DMS53 (cell line): ENCODE measurements at regions not wholly inside any gene's neighbourhood (a gene's known extent, or its start where the extent isn't known, plus 50 kb on each side); places are given as distances from the start of the nearest gene placed in this dataset.
"Not testable (repeated sequence)": the region's sequence is repeated elsewhere in the genome, so short reads cannot be mapped to it uniquely, and the experiment has no call there.

Experiments
- DNase-seq: peaks from one replicate; lab custom pipeline; 2025; lab: John Stamatoyannopoulos, UW

DNA sequence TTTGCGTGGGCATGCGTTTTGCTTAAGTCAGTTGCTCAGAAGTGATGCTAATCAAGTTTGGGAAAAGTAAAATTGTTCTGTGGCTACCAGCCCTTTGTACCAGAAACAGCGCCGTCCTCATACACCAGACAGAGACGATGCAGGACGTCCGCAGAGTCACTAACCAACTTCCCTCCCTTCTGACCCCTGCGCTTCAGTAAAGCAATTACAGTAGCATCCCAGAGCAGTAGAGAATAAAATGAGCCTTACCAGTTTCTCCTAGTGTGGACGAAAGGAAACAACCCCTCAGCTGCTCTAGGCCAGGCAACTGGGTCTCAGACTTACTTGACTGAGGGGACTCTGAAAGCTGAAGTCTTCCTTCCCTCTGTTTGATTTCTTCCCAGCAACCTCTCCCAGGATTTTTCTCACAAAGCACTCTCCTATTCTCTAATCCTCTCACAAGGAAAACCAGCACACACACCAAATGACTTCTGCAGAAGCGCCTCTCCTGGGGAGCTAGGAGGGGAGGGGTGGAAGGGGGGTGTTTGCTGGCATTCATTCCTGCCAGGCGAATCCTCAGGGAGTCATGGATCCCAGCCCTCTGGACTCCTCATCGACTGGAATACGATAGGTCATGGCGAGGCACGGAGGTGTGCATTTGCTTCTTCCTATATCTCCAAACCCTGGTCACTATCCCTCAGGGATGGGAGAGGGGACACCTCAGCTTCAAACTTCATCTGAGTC is 56.0 kb upstream of the MID1 start:
- no peak for DNase-seq

DNA sequence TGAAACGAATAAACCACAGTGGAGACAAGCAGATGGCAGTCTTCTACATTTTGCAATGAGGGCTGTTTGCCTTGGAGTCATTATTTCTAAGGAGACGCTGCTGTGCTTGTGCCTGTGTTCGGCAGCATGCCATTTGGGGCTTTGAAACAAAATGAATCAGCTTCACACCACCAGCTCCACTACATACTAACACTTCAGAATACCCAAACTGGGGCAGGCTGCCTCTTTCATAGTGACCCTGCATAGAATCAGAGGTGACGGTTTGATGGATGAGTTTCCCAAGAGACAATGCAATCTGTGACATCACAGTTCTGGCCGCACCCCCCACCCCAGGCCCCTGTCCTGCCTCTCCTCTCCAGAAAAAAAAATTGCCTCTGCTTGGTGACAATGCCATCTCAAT is 57.1 kb upstream of the MID1 start:
- no peak for DNase-seq

DNA sequence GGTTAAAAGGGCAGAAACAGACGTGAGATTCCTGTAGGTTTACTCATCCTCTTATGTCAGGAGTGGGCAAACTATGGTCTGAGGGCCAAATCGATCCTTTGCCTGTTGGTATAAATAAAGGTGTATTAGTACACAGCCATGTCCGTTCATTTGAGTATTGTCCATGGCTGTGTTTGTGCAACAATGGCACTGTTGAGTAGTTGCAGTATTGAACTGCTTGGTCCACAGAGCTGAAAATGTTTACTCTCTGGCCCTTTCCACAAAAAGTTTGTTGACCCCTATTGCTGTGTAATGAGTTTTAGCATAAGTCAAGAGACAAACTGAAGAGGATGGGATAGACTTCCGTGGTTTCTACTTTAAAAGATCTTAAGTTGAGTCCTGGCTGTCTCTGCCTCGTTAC is 59.0 kb upstream of the MID1 start:
- DNase-seq: no peak

DNA sequence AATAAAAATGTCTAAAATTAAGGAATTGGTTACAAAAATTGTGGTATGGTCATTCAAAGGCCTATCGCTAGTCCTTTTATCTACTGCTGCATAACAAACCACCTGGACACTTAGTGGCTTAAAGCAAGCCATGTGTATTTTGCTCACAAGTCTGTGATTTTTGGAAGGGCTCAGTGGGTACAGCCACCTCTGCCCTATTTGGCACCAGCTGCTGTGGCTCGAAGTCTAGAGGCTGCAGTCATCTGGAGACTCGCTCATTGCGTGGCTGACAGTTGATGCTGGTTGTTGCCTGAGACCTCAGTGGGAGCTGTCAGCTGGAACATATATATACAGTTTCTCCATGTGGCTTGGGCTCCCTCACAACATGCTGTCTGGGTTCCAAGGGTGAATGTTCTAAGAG is 60.8 kb upstream of the MID1 start:
- DNase-seq: no peak

DNA sequence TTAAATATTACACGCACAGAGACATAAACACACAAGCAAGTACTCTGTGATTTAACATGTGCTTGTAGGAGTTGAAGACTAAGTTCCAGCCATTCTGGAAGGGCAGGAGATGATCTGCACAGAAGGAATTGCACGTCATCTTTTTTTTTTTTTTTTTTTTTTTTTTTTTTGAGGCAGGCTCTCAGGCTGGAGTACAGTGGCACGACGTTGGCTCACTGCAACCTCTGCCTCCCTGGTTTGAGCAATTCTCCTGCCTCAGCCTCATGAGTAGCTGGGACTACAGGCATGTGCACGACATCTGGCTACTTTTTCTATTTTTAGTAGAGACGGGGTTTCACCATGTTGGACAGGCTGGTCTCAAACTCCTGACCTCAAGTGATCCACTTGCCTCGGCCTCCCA is 63.2 kb upstream of the MID1 start:
- DNase-seq: not testable (repeated sequence)

DNA sequence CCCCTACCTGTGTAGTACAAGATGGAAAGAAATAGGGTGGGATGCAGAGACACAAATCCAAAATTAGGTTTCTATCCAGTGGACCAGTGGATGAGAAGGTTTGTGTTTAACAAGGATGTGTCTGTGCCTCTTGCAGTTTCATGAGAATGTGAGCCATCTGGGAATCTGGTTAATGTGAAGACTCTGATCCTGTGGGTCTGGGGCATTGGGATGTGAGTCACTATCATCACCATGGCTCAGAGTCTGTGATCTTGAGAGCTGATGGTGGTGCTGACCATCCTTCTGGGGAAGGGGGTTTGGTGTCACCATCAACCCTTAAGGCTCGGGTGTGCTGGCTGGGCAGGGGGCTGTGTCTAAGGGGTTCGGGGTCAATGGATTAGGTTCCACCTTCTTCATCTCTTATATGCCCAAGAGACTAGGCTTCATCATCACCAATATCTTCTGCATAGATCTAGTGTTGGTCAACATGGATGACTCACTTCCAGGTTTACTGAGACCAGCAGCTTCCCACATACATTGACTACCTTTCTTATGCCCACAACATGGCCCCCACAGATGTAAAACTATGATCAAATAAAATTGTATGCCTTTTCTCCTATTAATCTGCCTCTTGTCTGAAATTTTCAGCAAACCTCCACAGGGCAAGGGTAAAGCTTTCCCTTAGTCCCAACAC is 65.7 kb upstream of the MID1 start:
- no peak for DNase-seq

DNA sequence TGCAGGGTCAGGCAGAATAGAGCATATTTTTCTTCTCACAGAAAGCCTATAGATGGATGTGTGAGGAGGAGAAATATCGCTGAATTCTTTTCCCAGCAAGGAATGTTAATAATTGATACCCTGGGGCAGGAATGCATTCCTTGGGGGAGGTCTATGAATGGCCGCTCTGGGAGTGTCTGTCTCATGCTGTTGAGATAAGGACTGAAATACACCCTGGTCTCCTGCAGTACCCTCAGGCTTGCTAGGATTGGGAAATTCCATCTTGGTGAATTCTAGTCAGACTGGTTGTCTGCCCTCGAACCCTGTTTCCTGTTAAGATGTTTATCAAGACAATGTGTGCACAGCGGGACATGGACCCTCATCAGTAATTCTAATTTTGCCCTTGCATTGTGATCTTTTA is 71.4 kb upstream of the MID1 start:
- DNase-seq: not testable (repeated sequence)

DNA sequence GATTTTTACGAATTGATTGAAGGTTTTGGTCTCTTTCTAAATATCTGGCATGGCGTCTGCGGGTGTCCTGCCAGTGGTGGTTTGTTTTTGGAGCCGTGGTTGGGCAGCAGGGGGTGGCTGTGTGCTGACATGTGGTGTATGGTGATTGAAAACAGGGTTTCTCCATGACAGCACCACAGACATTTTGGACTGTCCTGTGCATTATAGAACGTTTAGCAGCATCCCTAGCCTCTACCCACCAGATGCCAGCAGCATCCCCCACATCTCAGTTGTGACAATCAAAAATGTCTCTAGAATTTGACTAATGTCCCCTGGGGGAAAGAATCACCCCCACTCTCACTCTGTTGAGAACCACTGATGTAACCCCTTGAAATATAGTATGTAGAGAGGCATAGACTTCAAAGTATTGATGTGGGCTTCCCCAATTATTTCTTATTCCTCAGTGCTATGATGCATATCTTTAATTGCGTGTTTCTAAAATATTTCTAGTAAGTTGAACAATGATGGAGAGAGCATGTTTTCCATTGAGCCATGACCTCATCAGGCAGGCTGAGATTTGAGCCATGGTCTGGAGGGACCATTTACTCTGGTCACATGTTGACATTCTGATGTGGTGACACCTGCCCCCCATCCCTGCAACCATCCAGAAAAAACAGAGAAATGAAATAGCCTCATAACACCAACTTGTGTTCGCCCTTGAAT is 77.4 kb upstream of the MID1 start:
- DNase-seq: no peak

DNA sequence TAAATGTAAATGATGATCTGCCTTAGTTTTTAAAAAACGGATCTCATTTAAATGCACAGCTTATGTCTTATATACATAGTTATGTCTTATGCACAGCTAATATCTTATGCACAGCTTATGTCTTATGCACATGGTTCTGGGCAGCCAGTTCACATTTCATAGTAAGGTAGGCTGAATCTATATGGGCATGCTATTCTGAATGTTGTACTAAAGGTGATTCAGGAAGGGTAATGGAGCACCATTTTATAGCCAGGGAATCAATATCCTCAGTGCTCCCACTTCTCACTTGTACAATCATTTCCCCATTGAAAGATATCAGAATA is 77.9 kb upstream of the MID1 start:
- DNase-seq: no peak

DNA sequence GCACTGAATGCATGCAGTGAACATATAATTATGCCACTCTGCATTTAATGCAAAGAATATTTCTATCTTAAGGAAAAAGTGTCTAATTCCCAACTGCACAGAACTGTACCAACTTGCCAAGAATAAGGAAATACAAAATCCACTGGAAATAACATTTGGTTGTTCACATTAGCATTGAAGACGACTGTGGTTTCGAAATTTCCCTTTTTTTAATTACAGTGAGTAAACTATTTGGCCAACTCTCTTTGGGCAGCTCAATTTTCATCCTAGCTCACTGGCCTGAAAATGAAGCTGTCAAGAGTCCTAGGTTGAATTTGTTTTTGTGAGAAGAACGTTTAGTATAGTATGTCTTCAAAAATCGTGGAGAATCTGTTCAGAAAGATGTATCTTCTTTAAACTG is 81.6 kb upstream of the MID1 start:
- no peak for DNase-seq

DNA sequence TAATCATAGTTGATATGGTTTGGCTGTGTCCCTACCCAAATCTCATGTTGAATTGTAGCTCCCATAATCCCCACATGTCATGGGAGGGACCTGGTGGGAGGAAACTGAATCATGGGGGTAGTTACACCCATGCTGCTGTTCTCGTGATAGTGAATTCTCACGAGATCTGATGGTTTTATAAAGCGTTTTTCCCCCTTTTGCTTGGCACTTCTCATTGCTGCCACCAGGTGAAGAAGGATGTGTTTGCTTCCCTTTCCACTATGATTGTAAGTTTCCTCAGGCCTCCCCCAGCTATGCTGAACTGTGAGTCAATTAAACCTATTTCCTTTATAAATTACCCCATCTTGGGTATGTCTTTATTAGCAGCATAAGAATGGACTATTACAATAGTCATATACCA is 86.0 kb upstream of the MID1 start:
- DNase-seq: not testable (repeated sequence)

DNA sequence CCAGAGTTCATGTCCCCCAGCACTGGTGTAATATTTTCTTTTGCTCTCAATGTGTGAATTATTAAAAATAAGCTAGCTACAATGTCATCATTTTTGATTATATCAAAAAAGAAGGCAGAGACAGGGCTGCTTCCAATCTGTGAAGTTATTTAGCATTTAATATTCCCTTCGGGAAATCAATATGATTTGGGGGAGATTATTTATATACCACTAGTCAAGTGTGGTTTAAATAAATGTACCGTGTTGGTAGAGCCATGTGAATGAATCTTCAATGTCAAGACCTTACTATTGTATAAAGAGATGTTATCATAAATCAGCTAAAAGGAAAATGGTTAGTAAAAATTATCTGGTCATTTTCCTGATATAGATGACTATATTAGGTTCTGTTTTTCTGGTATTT is 87.4 kb upstream of the MID1 start:
- no peak for DNase-seq

DNA sequence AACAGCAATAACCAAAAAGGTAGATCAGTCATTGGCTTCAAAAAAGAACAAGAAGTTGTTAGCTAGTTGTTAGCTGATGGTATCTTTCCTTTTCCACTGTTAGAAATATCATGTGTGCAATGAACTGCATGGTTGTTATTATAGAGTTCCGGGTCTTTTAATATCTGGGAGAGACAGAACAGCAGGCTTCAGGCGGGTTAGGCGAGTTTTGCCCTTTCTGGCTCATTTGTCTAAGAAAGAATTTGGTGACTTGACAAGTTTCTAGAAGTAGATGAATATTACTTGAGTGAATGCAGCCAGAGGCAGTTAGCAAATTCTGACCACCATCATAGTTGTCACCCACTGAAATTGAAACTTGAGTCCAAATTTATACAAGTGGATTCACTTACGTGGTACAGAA is 88.9 kb upstream of the MID1 start:
- DNase-seq: no peak

DNA sequence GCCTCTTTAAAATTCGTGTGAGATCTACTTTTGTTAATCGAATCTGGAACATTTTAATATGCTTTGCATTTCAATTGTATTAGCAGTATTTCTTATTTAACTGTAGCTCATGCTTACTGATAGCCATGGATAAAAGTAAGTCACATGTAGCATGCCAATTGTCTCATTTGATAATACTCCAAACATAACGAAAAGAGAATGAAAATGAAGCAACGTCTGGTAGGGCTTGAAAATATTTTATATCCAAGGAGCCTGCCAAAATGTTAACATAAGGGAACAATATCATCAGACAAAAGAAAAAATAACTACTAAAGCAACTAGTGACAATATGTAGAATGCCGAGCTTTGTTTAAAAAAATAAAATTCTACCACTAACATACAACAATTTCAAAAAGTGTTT is 94.1 kb upstream of the MID1 start:
- DNase-seq: no peak

DNA sequence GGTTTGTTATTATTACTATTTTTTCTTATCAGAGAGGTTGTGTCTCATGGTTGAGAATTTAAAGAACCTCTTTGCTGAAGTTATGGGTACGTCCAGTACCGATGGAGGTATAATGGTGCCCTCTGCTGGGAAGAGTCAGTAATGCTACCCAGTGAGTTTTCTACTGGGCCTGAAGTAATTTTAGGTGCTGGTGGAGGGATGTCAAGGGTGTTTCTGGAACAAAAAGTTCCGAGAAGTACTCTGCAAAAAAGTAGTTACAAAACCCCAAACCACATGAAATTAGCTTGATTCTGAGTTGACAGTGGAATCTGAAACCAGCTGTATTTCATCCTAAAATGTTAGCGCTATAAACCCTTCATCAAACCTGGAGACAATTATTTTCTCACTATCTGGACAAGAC is 102.5 kb upstream of the MID1 start:
- peak; percentile 50 for DNase-seq

DNA sequence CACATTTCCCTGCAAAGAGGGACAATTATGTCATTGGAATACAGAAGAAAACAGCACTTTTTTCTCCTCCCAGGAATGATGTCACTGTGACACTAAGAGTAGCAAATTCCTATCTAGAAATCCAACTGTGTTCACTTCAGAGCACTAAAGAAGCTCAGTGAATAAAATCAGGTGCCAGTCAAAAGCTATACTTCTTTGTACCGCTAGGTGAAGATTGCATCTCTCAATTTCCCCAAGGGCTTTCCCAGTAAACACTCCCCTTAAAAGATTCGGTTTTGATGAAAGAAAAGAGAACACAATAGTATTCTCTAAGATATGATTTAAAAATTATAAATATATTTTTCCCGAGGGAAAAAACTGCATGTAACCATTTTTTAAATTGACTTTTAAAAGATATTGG is 104.7 kb upstream of the MID1 start:
- DNase-seq: peak; percentile 0

DNA sequence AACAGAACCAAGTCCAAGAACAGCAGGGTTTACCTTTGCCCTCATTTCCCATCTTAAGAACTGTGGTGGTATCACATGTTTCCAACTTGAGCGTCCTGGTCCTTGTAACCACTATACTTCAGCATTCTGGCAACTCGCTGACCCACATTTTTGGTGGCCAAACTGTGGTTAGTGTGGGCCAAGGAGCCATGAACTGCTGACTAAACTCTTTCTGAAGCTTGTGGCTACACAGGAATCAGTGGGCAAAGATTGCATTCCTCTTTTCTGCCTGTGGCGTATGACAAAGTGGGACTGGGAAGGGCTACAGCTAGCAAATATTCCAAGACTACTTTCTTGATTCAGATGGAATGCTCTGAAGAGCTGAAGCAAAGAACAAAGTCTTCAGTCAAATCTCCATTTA is 106.3 kb upstream of the MID1 start:
- no peak for DNase-seq

DNA sequence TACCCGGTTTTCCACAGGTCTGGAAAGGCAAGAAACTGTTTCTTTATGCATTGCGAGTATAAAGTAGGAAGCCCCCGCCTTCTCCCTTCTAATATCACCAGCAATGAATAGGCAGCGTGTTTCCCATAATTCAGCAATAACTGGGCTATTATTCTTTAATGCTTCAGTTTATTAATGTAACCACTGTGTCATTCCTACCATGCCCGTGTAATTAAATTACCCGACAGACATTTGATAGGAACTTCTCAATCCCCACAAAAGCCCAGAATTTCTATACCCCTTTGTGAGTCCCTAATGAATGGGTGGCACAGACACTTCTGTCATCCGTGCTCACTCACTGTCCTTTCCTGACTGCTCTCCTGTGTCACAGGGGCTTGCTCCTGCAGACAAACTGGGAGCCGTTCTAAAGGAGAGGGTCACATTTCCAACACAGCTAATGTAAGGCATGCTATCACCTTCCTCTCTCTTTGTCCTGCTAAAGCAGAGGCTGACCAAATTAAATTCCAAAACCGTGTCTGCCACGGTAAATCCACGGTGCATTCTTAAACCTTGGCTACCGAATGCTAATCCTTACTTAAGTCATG is 108.5 kb upstream of the MID1 start:
- no peak for DNase-seq

DNA sequence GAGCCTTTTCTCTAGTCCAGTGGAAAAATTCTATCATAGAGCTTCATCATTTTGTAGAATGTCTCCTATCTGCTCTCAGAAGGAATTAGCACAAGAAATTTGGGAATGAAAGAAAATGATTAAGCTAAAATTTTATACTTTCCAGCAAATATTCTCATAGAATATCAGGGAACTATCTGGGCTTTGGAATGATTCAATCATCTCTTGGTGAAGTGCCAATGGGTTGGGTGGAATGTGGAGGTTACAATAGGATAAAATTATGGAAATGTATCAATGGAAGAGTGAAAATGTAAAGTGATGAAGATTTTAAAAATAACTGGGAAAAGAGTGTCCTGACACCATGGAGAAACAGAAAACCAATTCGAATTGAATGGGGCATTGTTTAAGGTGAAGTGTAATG is 119.0 kb upstream of the MID1 start:
- DNase-seq: no peak

DNA sequence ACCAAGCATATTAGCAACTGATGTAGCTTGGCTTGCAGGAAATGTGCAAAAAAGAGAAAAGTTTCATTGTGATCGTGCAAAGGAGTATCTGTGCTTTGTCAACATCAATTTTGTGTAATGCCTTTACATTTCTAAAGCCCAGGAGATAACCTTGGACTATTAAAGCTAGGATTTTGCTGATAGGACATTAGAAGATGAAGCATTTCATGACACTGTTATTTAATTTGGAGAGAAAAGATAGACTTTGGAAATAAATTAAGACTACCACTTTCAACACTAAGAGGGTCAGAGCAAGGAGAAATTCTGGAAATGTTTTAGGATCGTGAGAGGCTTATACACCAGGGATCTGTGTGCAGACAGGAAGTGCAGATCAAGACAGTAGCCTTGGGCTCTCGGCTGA is 120.6 kb upstream of the MID1 start:
- no peak for DNase-seq

DNA sequence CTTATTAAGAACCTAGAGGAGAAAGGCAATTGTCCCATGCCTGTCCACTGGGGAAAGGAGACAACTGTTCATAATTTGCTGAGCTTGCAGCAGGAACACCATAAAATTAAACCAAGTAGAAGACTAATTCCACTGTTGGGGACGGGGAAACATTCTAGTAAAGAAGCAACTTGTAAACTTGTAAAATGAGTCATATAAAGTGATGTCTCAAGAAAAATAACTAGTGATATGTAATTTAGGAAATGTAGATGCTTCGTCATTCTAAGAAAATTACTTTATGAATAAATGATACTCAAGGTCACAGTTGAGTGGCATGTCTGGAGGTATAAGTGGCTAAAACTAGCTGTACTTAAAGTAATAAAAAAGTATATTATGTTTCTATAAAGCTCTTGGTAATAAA is 121.2 kb upstream of the MID1 start:
- no peak for DNase-seq

DNA sequence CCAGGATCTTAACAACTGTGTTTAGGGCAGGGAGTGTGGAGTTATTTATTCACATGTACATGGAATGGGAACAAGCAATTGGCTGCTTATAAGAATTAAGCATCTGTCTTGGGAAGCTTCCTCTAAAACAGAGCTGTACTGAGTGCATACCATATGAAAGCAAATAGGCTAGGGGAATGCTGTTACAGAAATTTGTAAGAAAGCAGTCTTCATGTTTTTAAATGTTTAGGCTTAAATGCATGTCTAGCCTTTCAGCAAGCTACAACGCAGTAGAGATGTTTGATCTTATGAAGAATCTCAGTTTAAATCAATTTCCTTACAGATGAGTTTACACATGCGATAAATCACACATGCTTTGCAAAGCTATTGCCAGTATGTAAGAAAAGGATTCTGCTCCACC is 123.1 kb upstream of the MID1 start:
- no peak for DNase-seq

DNA sequence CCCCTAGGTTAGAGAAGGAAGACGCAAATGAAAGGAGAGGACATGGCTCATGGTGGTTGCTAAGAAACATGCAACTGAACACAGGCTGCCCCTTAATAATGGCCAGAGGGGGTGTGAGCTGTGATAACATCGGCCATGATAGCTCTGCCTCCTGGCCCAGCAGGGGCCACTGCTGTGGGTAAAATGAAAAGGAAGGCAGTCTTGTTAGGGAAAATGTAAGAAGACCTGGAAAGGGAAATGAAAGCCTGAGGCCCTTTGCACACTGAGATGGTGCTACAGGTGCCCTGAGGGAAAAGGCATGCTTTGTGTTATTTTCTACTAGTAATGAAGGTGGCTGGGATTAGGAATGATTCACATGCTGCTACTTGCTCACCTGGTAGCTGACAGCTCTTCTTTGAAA is 123.6 kb upstream of the MID1 start:
- no peak for DNase-seq
